Neural cell (in vitro differentiated cells): ENCODE measurements at regions not wholly inside any gene's neighbourhood (a gene's known extent, or its start where the extent isn't known, plus 50 kb on each side); places are given as distances from the start of the nearest gene placed in this dataset.

Experiments used
- H2AFZ ChIP-seq: fragments of 200-600, 300-800 bp; sonication (generic), shearing (Covaris generic); 2 replicates; pipeline ENCODE4 v1.6.0; 2014; ENCODE audit warnings: low read depth, mild to moderate bottlenecking, antibody characterized with exemption, low read length, moderate library complexity
- H3F3A ChIP-seq: fragments of 200-600 bp; shearing (Covaris generic); 2 replicates; pipeline ENCODE4 v1.6.1; 2016; ENCODE audit warnings: mild to moderate bottlenecking, moderate library complexity, mixed read lengths, antibody characterized with exemption, low read length; ENCODE audit not compliant: insufficient read depth, poor library complexity, severe bottlenecking
- H3K27ac ChIP-seq: fragments of 200-600, 300-800 bp; sonication (generic), shearing (Covaris generic); 2 replicates; pipeline ENCODE4 v1.5.1; 2014; ENCODE audit warnings: mild to moderate bottlenecking, low read length, moderate library complexity
- H3K27me3 ChIP-seq: fragments of 300-800, 200-600 bp; sonication (generic), shearing (Covaris generic); 2 replicates; pipeline ENCODE4 v1.6.0; 2014; ENCODE audit warnings: mild to moderate bottlenecking, low read depth, low read length, moderate library complexity; ENCODE audit not compliant: insufficient read depth
- H3K36me3 ChIP-seq: fragments of 300-800, 200-600 bp; sonication (generic), shearing (Covaris generic); 2 replicates; pipeline ENCODE4 v1.5.1; 2014; ENCODE audit warnings: mild to moderate bottlenecking, antibody characterized with exemption, low read length, moderate library complexity; ENCODE audit not compliant: insufficient read depth
- H3K4me2 ChIP-seq: fragments of 300-800, 200-600 bp; sonication (generic), shearing (Covaris generic); 2 replicates; pipeline ENCODE4 v1.6.0; 2014; ENCODE audit warnings: mild to moderate bottlenecking, low read length
- H3K4me3 ChIP-seq: fragments of 300-800, 200-600 bp; sonication (generic), shearing (Covaris generic); 2 replicates; pipeline ENCODE4 v1.5.1; 2014; ENCODE audit warnings: mild to moderate bottlenecking, low read length, moderate library complexity
- H3K79me2 ChIP-seq: fragments of 200-600 bp; shearing (Covaris generic); replicated peaks from 2 replicates; pipeline ENCODE4 v1.6.0; 2014; ENCODE audit warnings: mild to moderate bottlenecking, low read length, moderate library complexity; ENCODE audit not compliant: insufficient read depth
- H3K9ac ChIP-seq: fragments of 300-800, 200-600 bp; sonication (generic), shearing (Covaris generic); 2 replicates; pipeline ENCODE4 v1.6.1; 2016; ENCODE audit warnings: mild to moderate bottlenecking, low read length, mixed read lengths
- H3K9me2 ChIP-seq: fragments of 200-600 bp; shearing (Covaris generic); 2 replicates; pipeline ENCODE4 v1.6.1; 2016; ENCODE audit warnings: mild to moderate bottlenecking, low read length, mixed read lengths; ENCODE audit not compliant: insufficient read depth
- H3K9me3 ChIP-seq: fragments of 200-600, 300-800 bp; sonication (generic), shearing (Covaris generic); 2 replicates; pipeline ENCODE4 v1.6.1; 2016; ENCODE audit warnings: mild to moderate bottlenecking, mixed run types, low read length, moderate library complexity, mixed read lengths
- H4K20me1 ChIP-seq: fragments of 200-600 bp; shearing (Covaris generic); 2 replicates; pipeline ENCODE4 v1.6.1; 2016; ENCODE audit warnings: mild to moderate bottlenecking, mixed run types; ENCODE audit not compliant: insufficient read depth
- EP300 ChIP-seq: fragments of 450-650 bp; conservative IDR thresholded peaks from 2 replicates; pipeline ENCODE4 v1.6.1; 2014; ENCODE audit warnings: antibody characterized with exemption, mild to moderate bottlenecking, moderate library complexity; ENCODE audit not compliant: poor library complexity, severe bottlenecking
- EZH2 ChIP-seq: fragments of 200-600, 300-800 bp; shearing (Covaris generic), sonication (generic); IDR thresholded peaks from 2 replicates; pipeline ENCODE4 v1.6.1; 2014; ENCODE audit warnings: antibody characterized with exemption, low read length, borderline replicate concordance, mild to moderate bottlenecking; ENCODE audit not compliant: insufficient read depth, poor library complexity, severe bottlenecking
- MXI1 ChIP-seq: fragments of 450-650 bp; conservative IDR thresholded peaks from 2 replicates; pipeline ENCODE4 v1.6.1; 2014; ENCODE audit warnings: antibody characterized with exemption, mild to moderate bottlenecking; ENCODE audit not compliant: poor library complexity, severe bottlenecking
- POLR2AphosphoS5 ChIP-seq: IDR thresholded peaks from 2 replicates; pipeline ENCODE4 v1.6.1; 2012
- RAD21 ChIP-seq: fragments of 450-650 bp; conservative IDR thresholded peaks from 2 replicates; pipeline ENCODE4 v1.6.1; 2014; ENCODE audit warnings: antibody characterized with exemption, mild to moderate bottlenecking, moderate library complexity
- REST ChIP-seq: IDR thresholded peaks from 2 replicates; pipeline ENCODE4 v1.6.1; 2012; ENCODE audit warnings: borderline replicate concordance
- SMC3 ChIP-seq: fragments of 450-650 bp; conservative IDR thresholded peaks from 2 replicates; pipeline ENCODE4 v1.6.1; 2014; ENCODE audit warnings: antibody characterized with exemption, mild to moderate bottlenecking, moderate library complexity; ENCODE audit not compliant: poor library complexity
- TAF1 ChIP-seq: IDR thresholded peaks from 2 replicates; pipeline ENCODE4 v1.6.1; 2012; ENCODE audit warnings: low read depth
- TF ChIP-seq, protein P1 (sequence below): fragments of 450-650 bp; IDR thresholded peaks from 2 replicates; pipeline ENCODE4 v1.5.1; 2014; ENCODE audit warnings: antibody characterized with exemption, mild to moderate bottlenecking, moderate library complexity; ENCODE audit not compliant: poor library complexity, severe bottlenecking

DNA sequence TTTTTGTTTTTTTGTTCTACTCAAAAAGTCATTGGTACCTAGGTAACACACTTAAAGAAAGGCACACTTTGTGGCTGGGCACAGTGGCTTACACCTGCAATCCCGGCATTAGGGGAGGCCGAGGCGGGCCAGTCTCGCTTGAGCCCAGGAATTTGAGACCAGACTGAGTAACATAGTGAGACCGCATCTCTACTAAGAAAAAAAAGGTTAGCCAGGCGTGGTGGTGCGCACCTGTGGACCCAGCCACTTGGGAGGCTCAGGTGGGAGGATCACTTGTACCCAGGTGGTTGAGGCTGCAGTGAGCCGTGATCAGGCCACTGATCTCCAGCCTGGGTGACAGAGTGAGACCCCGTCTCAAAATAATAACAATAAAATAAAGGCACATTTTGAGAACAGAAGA is 67.4 kb upstream of the BHLHE23 start:
- no peaks in the 10 kb centered on the region for H3K79me2 ChIP-seq
- peaks cover 8% of the 10 kb centered on the region for H3K9me3 ChIP-seq
- H3K4me2 ChIP-seq, result no peak overlapping the region
- no peak overlapping the region for H3K27ac ChIP-seq
- H3K27me3 ChIP-seq, result peaks cover 33% of the 10 kb centered on the region
- H3K36me3 ChIP-seq, result no peaks in the 10 kb centered on the region
- no peak overlapping the region for H2AFZ ChIP-seq
- no peaks in the 10 kb centered on the region for H3F3A ChIP-seq
- H3K9ac ChIP-seq, result no peak overlapping the region
- no peaks in the 10 kb centered on the region for H4K20me1 ChIP-seq
- H3K4me3 ChIP-seq, result no peak overlapping the region
- no peaks in the 10 kb centered on the region for H3K9me2 ChIP-seq
- no peak for TF ChIP-seq REST
- TF ChIP-seq RAD21, result no peak
- no peak for TF ChIP-seq EZH2
- no peak for TF ChIP-seq POLR2AphosphoS5
- no peak for TF ChIP-seq TAF1
- TF ChIP-seq SMC3, result no peak
- no peak for TF ChIP-seq MXI1
- TF ChIP-seq, protein P1, sequence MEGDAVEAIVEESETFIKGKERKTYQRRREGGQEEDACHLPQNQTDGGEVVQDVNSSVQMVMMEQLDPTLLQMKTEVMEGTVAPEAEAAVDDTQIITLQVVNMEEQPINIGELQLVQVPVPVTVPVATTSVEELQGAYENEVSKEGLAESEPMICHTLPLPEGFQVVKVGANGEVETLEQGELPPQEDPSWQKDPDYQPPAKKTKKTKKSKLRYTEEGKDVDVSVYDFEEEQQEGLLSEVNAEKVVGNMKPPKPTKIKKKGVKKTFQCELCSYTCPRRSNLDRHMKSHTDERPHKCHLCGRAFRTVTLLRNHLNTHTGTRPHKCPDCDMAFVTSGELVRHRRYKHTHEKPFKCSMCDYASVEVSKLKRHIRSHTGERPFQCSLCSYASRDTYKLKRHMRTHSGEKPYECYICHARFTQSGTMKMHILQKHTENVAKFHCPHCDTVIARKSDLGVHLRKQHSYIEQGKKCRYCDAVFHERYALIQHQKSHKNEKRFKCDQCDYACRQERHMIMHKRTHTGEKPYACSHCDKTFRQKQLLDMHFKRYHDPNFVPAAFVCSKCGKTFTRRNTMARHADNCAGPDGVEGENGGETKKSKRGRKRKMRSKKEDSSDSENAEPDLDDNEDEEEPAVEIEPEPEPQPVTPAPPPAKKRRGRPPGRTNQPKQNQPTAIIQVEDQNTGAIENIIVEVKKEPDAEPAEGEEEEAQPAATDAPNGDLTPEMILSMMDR, result no peak
- TF ChIP-seq EP300, result no peak

- Histone ChIP-seq H3K79me2 (no peaks in the 10 kb centered on the region), H3K9ac (no peak overlapping the region), H3K9me3 (peaks cover 8% of the 10 kb centered on the region), H3K4me2 (no peak overlapping the region), H3K27ac (no peak overlapping the region), H3K36me3 (no peaks in the 10 kb centered on the region), H3K4me3 (no peak overlapping the region), H3F3A (no peaks in the 10 kb centered on the region), H4K20me1 (no peaks in the 10 kb centered on the region), H3K9me2 (no peaks in the 10 kb centered on the region), H3K27me3 (peaks cover 33% of the 10 kb centered on the region), H2AFZ (no peak overlapping the region)
- TF ChIP-seq SMC3, result no peak
Measured at GRCh38 chr20:63073738-63074065, 66.9 kb upstream of the BHLHE23 start.

DNA sequence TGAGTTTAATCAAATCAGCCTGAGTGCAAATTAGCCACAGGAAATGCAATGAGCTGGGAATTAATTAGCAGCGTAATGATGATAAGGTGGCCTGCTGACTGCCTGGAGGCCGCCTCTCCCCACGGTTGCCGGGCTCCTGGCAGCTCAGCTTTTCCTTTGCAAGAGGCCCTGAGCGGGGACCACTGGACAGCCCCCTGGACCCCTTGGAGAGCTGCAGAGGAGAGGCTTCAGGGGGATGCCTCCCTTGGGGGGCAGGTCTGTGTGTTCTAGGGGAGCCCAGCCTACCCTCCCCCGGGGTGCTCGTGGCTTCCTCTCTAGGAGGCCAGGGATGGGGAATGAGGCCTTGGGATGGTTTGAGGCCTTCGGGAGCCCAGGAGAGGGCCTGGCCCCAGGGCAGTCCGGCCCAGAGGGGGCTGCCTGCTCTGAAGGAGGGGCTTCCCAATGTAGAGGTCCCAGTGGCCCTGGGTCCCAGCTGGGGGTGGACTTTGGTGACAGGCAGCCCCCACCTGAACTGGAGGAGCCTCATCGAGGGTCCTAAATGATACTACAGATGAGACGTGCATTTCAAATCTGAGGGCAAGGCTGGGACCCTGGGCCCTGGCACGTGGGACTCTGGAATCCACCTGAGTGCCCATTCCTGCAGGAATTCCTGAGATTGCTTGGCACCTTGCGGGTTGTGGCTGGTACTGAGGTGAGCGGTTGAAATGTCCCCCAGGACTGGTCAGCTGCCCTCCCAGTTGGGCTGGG is 66.4 kb upstream of the BHLHE23 start:
- no peak for TF ChIP-seq REST
- TF ChIP-seq, protein P1, result no peak
- no peak for TF ChIP-seq TAF1
- TF ChIP-seq EZH2, result no peak
- TF ChIP-seq MXI1, result no peak
- TF ChIP-seq RAD21, result no peak
- TF ChIP-seq SMC3, result no peak
- no peak for TF ChIP-seq EP300
- TF ChIP-seq POLR2AphosphoS5, result no peak
- no peak overlapping the region for H3K9ac ChIP-seq
- no peaks in the 10 kb centered on the region for H3K36me3 ChIP-seq
- H3K27me3 ChIP-seq, result peaks cover 33% of the 10 kb centered on the region
- H3K79me2 ChIP-seq, result no peaks in the 10 kb centered on the region
- no peaks in the 10 kb centered on the region for H4K20me1 ChIP-seq
- no peaks in the 10 kb centered on the region for H3F3A ChIP-seq
- no peak overlapping the region for H3K27ac ChIP-seq
- peaks cover 8% of the 10 kb centered on the region for H3K9me3 ChIP-seq
- H3K4me2 ChIP-seq, result no peak overlapping the region
- H2AFZ ChIP-seq, result no peak overlapping the region
- no peak overlapping the region for H3K4me3 ChIP-seq
- H3K9me2 ChIP-seq, result no peaks in the 10 kb centered on the region
